ENCODE measurements at regions not wholly inside any gene's neighbourhood (a gene's known extent, or its start where the extent isn't known, plus 50 kb on each side); places are given as distances from the start of the nearest gene placed in this dataset.

- ChIA-PET CTCF (interaction anchor here (0.9 kb wide), 1 partner anchor 240 kb away, joined by 3 read pairs; no protein-coding TSS in a partner anchor), SMC1A (ENCODE audit: uncharacterized antibody, unreplicated experiment) (interaction anchor here (0.9 to 1.4 kb wide), 4 partner anchors 14 to 248 kb away, joined by 3 to 4 read pairs (median 4); no protein-coding TSS in a partner anchor), RAD21 (ENCODE audit: unreplicated experiment) (interaction anchor here (0.7 to 1.2 kb wide), 2 partner anchors 8 to 238 kb away, joined by 3 read pairs; no protein-coding TSS in a partner anchor), POLR2A (no interaction called here)
- Histone ChIP-seq H4K20me1 (ENCODE audit: control insufficient read depth, insufficient read depth) (no peaks in the 10 kb centered on the region), H3K27ac (ENCODE audit: control insufficient read depth, insufficient read depth) (no peak overlapping the region), H3K36me3 (ENCODE audit: control insufficient read depth in 2 of 2, insufficient read depth in 2 of 2, low read length in 1 of 2) (no peaks in the 10 kb centered on the region), H3K9ac (ENCODE audit: control insufficient read depth, insufficient read depth, low read length) (no peak overlapping the region), H3K27me3 (replicated peaks in 1 of 2; ENCODE audit: control insufficient read depth in 2 of 2, insufficient read depth in 2 of 2, low read length in 1 of 2) (no peaks in the 10 kb centered on the region), H3K9me3 (replicated peaks; ENCODE audit: control insufficient read depth, insufficient read depth, low read length) (no peaks in the 10 kb centered on the region; the same call in 2 of the 3 replicates), H2AFZ (ENCODE audit: control insufficient read depth, low read depth, low read length) (no peak overlapping the region), H3K4me3 (no peak overlapping the region), H3K79me2 (ENCODE audit: control insufficient read depth, insufficient read depth, low read length) (no peaks in the 10 kb centered on the region), H3K4me1 (ENCODE audit: control insufficient read depth, insufficient read depth, low read length) (peaks cover 5% of the 10 kb centered on the region), H3K4me2 (ENCODE audit: control insufficient read depth, insufficient read depth) (no peak overlapping the region)
- 74% methylated on average over 3 of the region's 3 CpGs for WGBS (ENCODE audit: insufficient coverage, insufficient replicate concordance, low lambda C conversion rate, missing lambda C conversion rate)
- intact Hi-C loops (cut with micrococcal nuclease; ENCODE audit: unreplicated experiment) = no loop called here
- FAIRE-seq (no peak), DNase-seq (ENCODE audit: low read depth, low spot score) (no peak), ATAC-seq (no peak)
- BruUV-seq (replicated peaks) = no TSS peak
- TF ChIP-seq RUNX3 (IDR thresholded peaks at IDR 0.05; ENCODE audit: low read length) = no peak
- TF ChIP-seq JUNB (IDR thresholded peaks at IDR 0.05) = no peak
- TF ChIP-seq, protein P1, sequence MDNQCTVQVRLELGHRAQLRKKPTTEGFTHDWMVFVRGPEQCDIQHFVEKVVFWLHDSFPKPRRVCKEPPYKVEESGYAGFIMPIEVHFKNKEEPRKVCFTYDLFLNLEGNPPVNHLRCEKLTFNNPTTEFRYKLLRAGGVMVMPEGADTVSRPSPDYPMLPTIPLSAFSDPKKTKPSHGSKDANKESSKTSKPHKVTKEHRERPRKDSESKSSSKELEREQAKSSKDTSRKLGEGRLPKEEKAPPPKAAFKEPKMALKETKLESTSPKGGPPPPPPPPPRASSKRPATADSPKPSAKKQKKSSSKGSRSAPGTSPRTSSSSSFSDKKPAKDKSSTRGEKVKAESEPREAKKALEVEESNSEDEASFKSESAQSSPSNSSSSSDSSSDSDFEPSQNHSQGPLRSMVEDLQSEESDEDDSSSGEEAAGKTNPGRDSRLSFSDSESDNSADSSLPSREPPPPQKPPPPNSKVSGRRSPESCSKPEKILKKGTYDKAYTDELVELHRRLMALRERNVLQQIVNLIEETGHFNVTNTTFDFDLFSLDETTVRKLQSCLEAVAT (IDR thresholded peaks at IDR 0.05) = no peak
- no peak for TF ChIP-seq ZSCAN29 (IDR thresholded peaks at IDR 0.05)
- TF ChIP-seq BHLHE40 (IDR thresholded peaks at IDR 0.05; ENCODE audit: borderline replicate concordance in 1 of 2, low read depth in 2 of 2, low read length in 1 of 2) = no peak
- TF ChIP-seq, protein P2, sequence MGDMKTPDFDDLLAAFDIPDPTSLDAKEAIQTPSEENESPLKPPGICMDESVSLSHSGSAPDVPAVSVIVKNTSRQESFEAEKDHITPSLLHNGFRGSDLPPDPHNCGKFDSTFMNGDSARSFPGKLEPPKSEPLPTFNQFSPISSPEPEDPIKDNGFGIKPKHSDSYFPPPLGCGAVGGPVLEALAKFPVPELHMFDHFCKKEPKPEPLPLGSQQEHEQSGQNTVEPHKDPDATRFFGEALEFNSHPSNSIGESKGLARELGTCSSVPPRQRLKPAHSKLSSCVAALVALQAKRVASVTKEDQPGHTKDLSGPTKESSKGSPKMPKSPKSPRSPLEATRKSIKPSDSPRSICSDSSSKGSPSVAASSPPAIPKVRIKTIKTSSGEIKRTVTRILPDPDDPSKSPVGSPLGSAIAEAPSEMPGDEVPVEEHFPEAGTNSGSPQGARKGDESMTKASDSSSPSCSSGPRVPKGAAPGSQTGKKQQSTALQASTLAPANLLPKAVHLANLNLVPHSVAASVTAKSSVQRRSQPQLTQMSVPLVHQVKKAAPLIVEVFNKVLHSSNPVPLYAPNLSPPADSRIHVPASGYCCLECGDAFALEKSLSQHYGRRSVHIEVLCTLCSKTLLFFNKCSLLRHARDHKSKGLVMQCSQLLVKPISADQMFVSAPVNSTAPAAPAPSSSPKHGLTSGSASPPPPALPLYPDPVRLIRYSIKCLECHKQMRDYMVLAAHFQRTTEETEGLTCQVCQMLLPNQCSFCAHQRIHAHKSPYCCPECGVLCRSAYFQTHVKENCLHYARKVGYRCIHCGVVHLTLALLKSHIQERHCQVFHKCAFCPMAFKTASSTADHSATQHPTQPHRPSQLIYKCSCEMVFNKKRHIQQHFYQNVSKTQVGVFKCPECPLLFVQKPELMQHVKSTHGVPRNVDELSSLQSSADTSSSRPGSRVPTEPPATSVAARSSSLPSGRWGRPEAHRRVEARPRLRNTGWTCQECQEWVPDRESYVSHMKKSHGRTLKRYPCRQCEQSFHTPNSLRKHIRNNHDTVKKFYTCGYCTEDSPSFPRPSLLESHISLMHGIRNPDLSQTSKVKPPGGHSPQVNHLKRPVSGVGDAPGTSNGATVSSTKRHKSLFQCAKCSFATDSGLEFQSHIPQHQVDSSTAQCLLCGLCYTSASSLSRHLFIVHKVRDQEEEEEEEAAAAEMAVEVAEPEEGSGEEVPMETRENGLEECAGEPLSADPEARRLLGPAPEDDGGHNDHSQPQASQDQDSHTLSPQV (IDR thresholded peaks at IDR 0.05) = no peak
- in situ Hi-C loops (cut with MboI) = no loop called here
Measured at GRCh38 chr5:74401946-74402320, 238.6 kb downstream of the ENC1 start.
